ENCODE measurements at regions not wholly inside any gene's neighbourhood (a gene's known extent, or its start where the extent isn't known, plus 50 kb on each side); places are given as distances from the start of the nearest gene placed in this dataset.

DNA sequence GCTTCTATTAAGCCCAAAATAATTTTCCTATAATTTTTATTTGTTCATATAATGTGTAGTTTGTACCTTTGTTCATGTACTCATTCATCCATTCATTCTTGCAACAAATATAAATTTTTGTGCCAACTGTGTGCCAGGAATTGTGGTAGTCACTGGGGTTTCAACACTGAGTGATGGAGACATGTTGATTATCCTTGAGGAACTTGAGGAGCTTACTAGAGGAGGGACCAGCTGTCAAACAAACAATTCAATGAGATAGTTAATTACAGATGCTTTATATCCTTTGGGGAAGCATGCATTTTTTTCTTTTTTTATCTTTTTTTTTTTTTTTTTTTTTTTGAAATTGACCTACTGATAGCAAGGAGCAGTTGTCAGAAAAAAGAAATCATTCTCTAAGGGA is 324.8 kb downstream of the GABRG2 start:
- Mint-ChIP-seq H3K27ac (no peak overlapping the region), H3K4me3 (no peak overlapping the region), H3K36me3 (ENCODE audit: insufficient read depth in 1 of 3, low read depth in 3 of 3) (no peaks in the 10 kb centered on the region; a peak in 1 of 7 replicates), H3K4me1 (no peaks in the 10 kb centered on the region), H3K9me3 (no peaks in the 10 kb centered on the region; a peak in 3 of 5 replicates), H3K27me3 (ENCODE audit: low read depth) (no peaks in the 10 kb centered on the region)
- H3K27ac ChIP-seq (ENCODE audit: insufficient read length, low read depth, low read length) = no peak overlapping the region
- H3K23ac ChIP-seq (ENCODE audit: insufficient read length, low read depth, low read length) = no peak overlapping the region
- H4K20me1 ChIP-seq (ENCODE audit: control insufficient read depth, insufficient read depth, insufficient read length) = no peaks in the 10 kb centered on the region
- no peaks in the 10 kb centered on the region for H3K79me2 ChIP-seq (ENCODE audit: insufficient read depth, low read length)
- no peaks in the 10 kb centered on the region for H3K4me1 ChIP-seq (ENCODE audit: insufficient read depth, low read length)
- H2BK120ac ChIP-seq (ENCODE audit: low read depth, low read length, poor library complexity, severe bottlenecking) = no peak overlapping the region
- H3K14ac ChIP-seq (ENCODE audit: insufficient read depth, low read length) = no peak overlapping the region
- TF ChIP-seq, protein P1, sequence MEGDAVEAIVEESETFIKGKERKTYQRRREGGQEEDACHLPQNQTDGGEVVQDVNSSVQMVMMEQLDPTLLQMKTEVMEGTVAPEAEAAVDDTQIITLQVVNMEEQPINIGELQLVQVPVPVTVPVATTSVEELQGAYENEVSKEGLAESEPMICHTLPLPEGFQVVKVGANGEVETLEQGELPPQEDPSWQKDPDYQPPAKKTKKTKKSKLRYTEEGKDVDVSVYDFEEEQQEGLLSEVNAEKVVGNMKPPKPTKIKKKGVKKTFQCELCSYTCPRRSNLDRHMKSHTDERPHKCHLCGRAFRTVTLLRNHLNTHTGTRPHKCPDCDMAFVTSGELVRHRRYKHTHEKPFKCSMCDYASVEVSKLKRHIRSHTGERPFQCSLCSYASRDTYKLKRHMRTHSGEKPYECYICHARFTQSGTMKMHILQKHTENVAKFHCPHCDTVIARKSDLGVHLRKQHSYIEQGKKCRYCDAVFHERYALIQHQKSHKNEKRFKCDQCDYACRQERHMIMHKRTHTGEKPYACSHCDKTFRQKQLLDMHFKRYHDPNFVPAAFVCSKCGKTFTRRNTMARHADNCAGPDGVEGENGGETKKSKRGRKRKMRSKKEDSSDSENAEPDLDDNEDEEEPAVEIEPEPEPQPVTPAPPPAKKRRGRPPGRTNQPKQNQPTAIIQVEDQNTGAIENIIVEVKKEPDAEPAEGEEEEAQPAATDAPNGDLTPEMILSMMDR (conservative IDR thresholded peaks at IDR 0.05) = no peak
- H2AK5ac ChIP-seq (ENCODE audit: insufficient read length, low read length) = no peak overlapping the region
- no peaks in the 10 kb centered on the region for H3K23me2 ChIP-seq (ENCODE audit: insufficient read length, low read depth, low read length, poor library complexity, severe bottlenecking)
- H4K8ac ChIP-seq (replicated peaks; ENCODE audit: insufficient read length, low read depth, low read length) = no peak overlapping the region
- no peak for DNase-seq
- no peak overlapping the region for H4K5ac ChIP-seq (ENCODE audit: insufficient read length, low read depth, low read length)
- no peak overlapping the region for H2BK15ac ChIP-seq (ENCODE audit: low read depth, low read length)
- no peak overlapping the region for H2AFZ ChIP-seq (ENCODE audit: low read length)
- H3K56ac ChIP-seq (ENCODE audit: insufficient read length, low read depth, low read length) = no peak overlapping the region
- H3K4me2 ChIP-seq (ENCODE audit: insufficient read depth, insufficient read length, low read length) = no peak overlapping the region
- no peaks in the 10 kb centered on the region for H3K27me3 ChIP-seq (ENCODE audit: insufficient read depth, low read length)
- no peak overlapping the region for H2BK20ac ChIP-seq (ENCODE audit: low read depth, low read length, poor library complexity, severe bottlenecking)
- H2BK5ac ChIP-seq (ENCODE audit: insufficient read length, low read length) = no peak overlapping the region
- no peak overlapping the region for H4K91ac ChIP-seq (ENCODE audit: insufficient read length, low read depth, low read length)
- no peaks in the 10 kb centered on the region for H3K9me3 ChIP-seq (ENCODE audit: control insufficient read depth, low read depth, low read length)
- no peak overlapping the region for H3K4ac ChIP-seq (ENCODE audit: low read depth, low read length)
- H3K18ac ChIP-seq (ENCODE audit: insufficient read length, low read depth, low read length) = no peak overlapping the region
- H3K9ac ChIP-seq (ENCODE audit: extremely low read depth, insufficient read length, low read length) = no peak overlapping the region
- H2BK12ac ChIP-seq (ENCODE audit: insufficient read length, low read depth, low read length) = no peak overlapping the region
- H3K79me1 ChIP-seq (ENCODE audit: insufficient read depth, low read depth, low read length, poor library complexity, severe bottlenecking) = no peaks in the 10 kb centered on the region
- H3T11ph ChIP-seq (ENCODE audit: low read length) = no peak overlapping the region
